ENCODE measurements at regions not wholly inside any gene's neighbourhood (a gene's known extent, or its start where the extent isn't known, plus 50 kb on each side); places are given as distances from the start of the nearest gene placed in this dataset.

- intact Hi-C loops (cut with DNase I), result no loop called here
- Histone ChIP-seq H3K9me3 (no peaks in the 10 kb centered on the region), H3K36me3 (no peaks in the 10 kb centered on the region), H3K4me1 (no peaks in the 10 kb centered on the region), H3K27ac (no peak overlapping the region), H3K27me3 (no peaks in the 10 kb centered on the region), H3K4me3 (no peak overlapping the region), H3K9ac (ENCODE audit: low read depth in 2 of 2, low read length in 2 of 2) (no peak overlapping the region)
- TF ChIP-seq CTCF (IDR thresholded peaks at IDR 0.05), result no peak
- no peak for DNase-seq
Observed at GRCh38 chr2:2642906-2643890, 312.1 kb upstream of the MYT1L start.

- no peak for TF ChIP-seq CTCF (IDR thresholded peaks at IDR 0.05)
- H3K4me3 ChIP-seq, result no peak overlapping the region
- intact Hi-C loops (cut with DNase I), result no loop called here
- DNase-seq, result no peak
- no peaks in the 10 kb centered on the region for H3K36me3 ChIP-seq
- no peaks in the 10 kb centered on the region for H3K4me1 ChIP-seq
- no peak overlapping the region for H3K9ac ChIP-seq (ENCODE audit: low read depth in 2 of 2, low read length in 2 of 2)
- no peak overlapping the region for H3K27ac ChIP-seq
- no peaks in the 10 kb centered on the region for H3K9me3 ChIP-seq
- no peaks in the 10 kb centered on the region for H3K27me3 ChIP-seq
Observed at GRCh38 chr2:2641541-2642410, 310.7 kb upstream of the MYT1L start.

- TF ChIP-seq CTCF (IDR thresholded peaks at IDR 0.05), result no peak
- Histone ChIP-seq H3K27ac (no peak overlapping the region), H3K4me3 (no peak overlapping the region), H3K27me3 (no peaks in the 10 kb centered on the region), H3K9me3 (no peaks in the 10 kb centered on the region), H3K36me3 (no peaks in the 10 kb centered on the region), H3K9ac (ENCODE audit: low read depth in 2 of 2, low read length in 2 of 2) (no peak overlapping the region), H3K4me1 (no peaks in the 10 kb centered on the region)
- intact Hi-C loops (cut with DNase I), result no loop called here
- no peak for DNase-seq
Observed at GRCh38 chr2:2640818-2641217, 309.7 kb upstream of the MYT1L start.

- intact Hi-C loops (cut with DNase I), result no loop called here
- Histone ChIP-seq H3K4me1 (no peaks in the 10 kb centered on the region), H3K9me3 (no peaks in the 10 kb centered on the region), H3K9ac (ENCODE audit: low read depth in 2 of 2, low read length in 2 of 2) (no peak overlapping the region), H3K36me3 (no peaks in the 10 kb centered on the region), H3K27me3 (no peaks in the 10 kb centered on the region), H3K27ac (no peak overlapping the region), H3K4me3 (no peak overlapping the region)
- no peak for TF ChIP-seq CTCF (IDR thresholded peaks at IDR 0.05)
- DNase-seq, result no peak
Observed at GRCh38 chr2:2640371-2640770, 309.3 kb upstream of the MYT1L start.

GRCh38 chr2:2639251-2640139, 308.4 kb upstream of the MYT1L start:
- no peak for DNase-seq
- Histone ChIP-seq H3K36me3 (no peaks in the 10 kb centered on the region), H3K4me1 (no peaks in the 10 kb centered on the region), H3K9ac (ENCODE audit: low read depth in 2 of 2, low read length in 2 of 2) (no peak overlapping the region), H3K9me3 (no peaks in the 10 kb centered on the region), H3K27ac (no peak overlapping the region), H3K4me3 (no peak overlapping the region), H3K27me3 (no peaks in the 10 kb centered on the region)
- TF ChIP-seq CTCF (IDR thresholded peaks at IDR 0.05), result no peak
- intact Hi-C loops (cut with DNase I), result no loop called here

All from colonic mucosa (tissue), 4 donors.